Panc1 (cell line): ENCODE measurements at regions not wholly inside any gene's neighbourhood (a gene's known extent, or its start where the extent isn't known, plus 50 kb on each side); places are given as distances from the start of the nearest gene placed in this dataset.

Experiments used
- ATAC-seq: fragments of 200-7000 bp; cut with Tn5 transposase; 2 replicates; pipeline ENCODE4 v1.9.1; 2020; ENCODE audit warnings: mild to moderate bottlenecking, moderate library complexity
- BruUV-seq: library from RNA; stranded (reverse); fragments of 400-500 nt; replicated peaks from 2 replicates; lab custom pipeline; 2021; lab: Mats Ljungman, UMichigan
- CTCF ChIA-PET: fragments of 300-600 bp; sonication (Branson Sonifier 250); formaldehyde crosslinking; loops from one replicate; lab custom pipeline; 2022; ENCODE audit warnings: antibody characterized with exemption; lab: Charles Lee
- POLR2A ChIA-PET: fragments of 300-600 bp; sonication (Branson Sonifier 250); formaldehyde crosslinking; loops from one replicate; lab custom pipeline; 2022; ENCODE audit warnings: antibody characterized with exemption; lab: Charles Lee
- DNase-seq: peaks from one replicate; pipeline ENCODE4 v3.0.0-alpha.2; 2010; ENCODE audit warnings: low read depth, low spot score
- H3K27ac ChIP-seq: 2 replicates; pipeline ENCODE4 v1.5.1; 2011; ENCODE audit warnings: mild to moderate bottlenecking, low read length, inconsistent platforms
- H3K27me3 ChIP-seq: fragments of 200-500 bp; sonication (Bioruptor generic); 2 replicates; pipeline ENCODE4 v1.6.0; 2014; ENCODE audit warnings: low read length, inconsistent platforms; ENCODE audit not compliant: control insufficient read depth, insufficient read depth
- H3K36me3 ChIP-seq: fragments of 200-500 bp; sonication (Bioruptor generic); 2 replicates; pipeline ENCODE4 v1.5.1; 2014; ENCODE audit warnings: inconsistent platforms, mild to moderate bottlenecking, low read length, moderate library complexity; ENCODE audit not compliant: control insufficient read depth, insufficient read depth
- H3K4me1 ChIP-seq: 2 replicates; pipeline ENCODE4 v1.5.1; 2011; ENCODE audit warnings: inconsistent platforms, mild to moderate bottlenecking, low read length, moderate library complexity; ENCODE audit not compliant: control insufficient read depth, insufficient read depth
- H3K4me3 ChIP-seq, 2 experiments: 2 replicates each; pipeline ENCODE4 v1.5.1; 2011 to 2012; ENCODE audit warnings: low read depth in 2 of 2, low read length in 2 of 2, mild to moderate bottlenecking in 2 of 2, inconsistent platforms in 1 of 2, moderate library complexity in 1 of 2
- H3K9me3 ChIP-seq: fragments of 200-500 bp; sonication (Bioruptor generic); 2 replicates; pipeline ENCODE4 v1.5.1; 2014; ENCODE audit warnings: low read depth, mild to moderate bottlenecking, inconsistent platforms, low read length, moderate library complexity; ENCODE audit not compliant: control insufficient read depth, insufficient read depth
- CTCF ChIP-seq: fragments of 450-650 bp; IDR thresholded peaks from 2 replicates; pipeline ENCODE4 v1.5.1; 2017; ENCODE audit warnings: mild to moderate bottlenecking
- POLR2AphosphoS5 ChIP-seq: IDR thresholded peaks from 2 replicates; pipeline ENCODE4 v1.6.1; 2012; ENCODE audit warnings: mild to moderate bottlenecking, low read depth, low read length, moderate library complexity
- REST ChIP-seq, 2 experiments: IDR thresholded peaks; 2 replicates each; pipeline ENCODE4 v1.6.1; 2011 to 2012; ENCODE audit warnings: low read depth in 2 of 2, control low read depth in 1 of 2, low read length in 1 of 2, mild to moderate bottlenecking in 1 of 2, moderate library complexity in 1 of 2; ENCODE audit not compliant: insufficient read depth in 1 of 2
- SIN3A ChIP-seq: IDR thresholded peaks from 2 replicates; pipeline ENCODE4 v1.6.1; 2012; ENCODE audit warnings: low read depth, mild to moderate bottlenecking, low read length, moderate library complexity, borderline replicate concordance; ENCODE audit not compliant: insufficient read depth
- TCF7L2 ChIP-seq: IDR thresholded peaks from 2 replicates; pipeline ENCODE4 v1.6.1; 2011; ENCODE audit warnings: mild to moderate bottlenecking, low read depth, low read length, inconsistent platforms
- in situ Hi-C: cut with HindIII; loops from 2 replicates; pipeline ENCODE4 v1.10.0; 2016; ENCODE audit warnings: low sequenced_read_pairs, low pct_unique_long_range_greater_than_20kb
- intact Hi-C: fragments of 100-400 bp; cut with micrococcal nuclease; formaldehyde crosslinking; loops from one replicate; pipeline ENCODE4 v1.10.0; 2022; ENCODE audit not compliant: unreplicated experiment

- Histone ChIP-seq H3K9me3 (no peaks in the 10 kb centered on the region), H3K36me3 (no peaks in the 10 kb centered on the region), H3K4me3 (no peak overlapping the region), H3K4me1 (no peaks in the 10 kb centered on the region), H3K27ac (no peak overlapping the region), H3K27me3 (no peaks in the 10 kb centered on the region)
- BruUV-seq: no TSS peak
- POLR2A ChIA-PET: no interaction called here
- CTCF ChIA-PET: no interaction called here
- ATAC-seq (no peak), DNase-seq (no peak)
- intact Hi-C loops (no loop called here), in situ Hi-C loops (no loop called here)
- TF ChIP-seq POLR2AphosphoS5: no peak
- no peak for TF ChIP-seq REST (IDR thresholded peaks at IDR 0.05; ENCODE audit: insufficient read depth in 1 of 2, low read depth in 2 of 2, low read length in 1 of 2)
- TF ChIP-seq SIN3A: no peak
- no peak for TF ChIP-seq CTCF
- TF ChIP-seq TCF7L2: no peak
Observed at GRCh38 chr18:38534073-38534472, 968.5 kb upstream of the CELF4 start.

GRCh38 chr18:38526922-38527321 lies 961.3 kb upstream of the CELF4 start:
- TF ChIP-seq SIN3A: no peak
- TF ChIP-seq TCF7L2: no peak
- no peak for TF ChIP-seq CTCF
- TF ChIP-seq REST (IDR thresholded peaks at IDR 0.05; ENCODE audit: insufficient read depth in 1 of 2, low read depth in 2 of 2, low read length in 1 of 2): no peak
- TF ChIP-seq POLR2AphosphoS5: no peak
- H3K27ac ChIP-seq: no peak overlapping the region
- ATAC-seq (no peak), DNase-seq (no peak)
- no peaks in the 10 kb centered on the region for H3K4me1 ChIP-seq
- intact Hi-C loops (no loop called here), in situ Hi-C loops (no loop called here)
- no peaks in the 10 kb centered on the region for H3K9me3 ChIP-seq
- CTCF ChIA-PET: no interaction called here
- POLR2A ChIA-PET: no interaction called here
- H3K4me3 ChIP-seq: no peak overlapping the region
- H3K36me3 ChIP-seq: no peaks in the 10 kb centered on the region
- BruUV-seq: no TSS peak
- H3K27me3 ChIP-seq: no peaks in the 10 kb centered on the region
